ENCODE measurements at regions not wholly inside any gene's neighbourhood (a gene's known extent, or its start where the extent isn't known, plus 50 kb on each side); places are given as distances from the start of the nearest gene placed in this dataset.
A peak's percentile ranks its signal among the peaks of the same experiment; 100 is the strongest.

GRCh38 chrX:91257388-91257787 is 177.3 kb upstream of the PABPC5 start:
- intact Hi-C loops (cut with micrococcal nuclease) (no loop called here), in situ Hi-C loops (cut with MboI) (no loop called here)
- 0% methylated on average over 1 of the region's 1 CpG for WGBS (ENCODE audit: insufficient coverage, low coverage, missing lambda C conversion rate)
- H3K9ac ChIP-seq (ENCODE audit: insufficient read depth in 1 of 2, low read depth in 2 of 2, low read length in 2 of 2), result no peak overlapping the region
- BruUV-seq (replicated peaks), result no TSS peak
- H3K4me2 ChIP-seq (ENCODE audit: insufficient read depth, low read length), result no peak overlapping the region
- H2AFZ ChIP-seq (ENCODE audit: low read depth, low read length), result no peak overlapping the region
- H3K27me3 ChIP-seq (ENCODE audit: control insufficient read depth in 2 of 2, insufficient read depth in 2 of 2, low read length in 2 of 2), result no peaks in the 10 kb centered on the region
- no peak overlapping the region for H3K4me3 ChIP-seq
- H3K4me1 ChIP-seq (replicated peaks in 1 of 2; ENCODE audit: control insufficient read depth in 2 of 2, insufficient read depth in 2 of 2, low read length in 2 of 2), result no peaks in the 10 kb centered on the region
- TF ChIP-seq ZKSCAN8 (CRISPR knock-in tag; IDR thresholded peaks at IDR 0.05) (no peak), ZNF134 (CRISPR knock-in tag; conservative IDR thresholded peaks at IDR 0.05) (peak; percentile 76)
- no peak overlapping the region for H3K27ac ChIP-seq (ENCODE audit: extremely low read depth, low read depth, low read length)
- ATAC-seq (no peak), DNase-seq (ENCODE audit: extremely low read depth in 1 of 4, low spot score in 3 of 4) (no peak), FAIRE-seq (no peak)
- POLR2A ChIA-PET, result no interaction called here
- no peaks in the 10 kb centered on the region for H3K36me3 ChIP-seq (ENCODE audit: control insufficient read depth, insufficient read depth, low read length)
- CTCF ChIA-PET (ENCODE audit: low intra/inter-chr PET ratio), result no interaction called here
- H3K9me1 ChIP-seq (ENCODE audit: control insufficient read depth, insufficient read depth, low read length), result no peaks in the 10 kb centered on the region
- H3K9me3 ChIP-seq (replicated peaks; ENCODE audit: control insufficient read depth, insufficient read depth, low read depth, low read length), result no peaks in the 10 kb centered on the region
- no peaks in the 10 kb centered on the region for H3K79me2 ChIP-seq (ENCODE audit: control insufficient read depth, insufficient read depth, low read length)
- no peaks in the 10 kb centered on the region for H4K20me1 ChIP-seq (replicated peaks; ENCODE audit: control insufficient read depth, insufficient read depth, low read length)

GRCh38 chrX:91279479-91279878 is 155.2 kb upstream of the PABPC5 start:
- H3K4me1 ChIP-seq (replicated peaks in 1 of 2; ENCODE audit: control insufficient read depth in 2 of 2, insufficient read depth in 2 of 2, low read length in 2 of 2), result no peaks in the 10 kb centered on the region
- 5% methylated on average over 4 of the region's 5 CpGs for WGBS (ENCODE audit: insufficient coverage, low coverage, missing lambda C conversion rate)
- no peaks in the 10 kb centered on the region for H3K9me1 ChIP-seq (ENCODE audit: control insufficient read depth, insufficient read depth, low read length)
- no peaks in the 10 kb centered on the region for H3K9me3 ChIP-seq (replicated peaks; ENCODE audit: control insufficient read depth, insufficient read depth, low read depth, low read length)
- no peak overlapping the region for H3K27ac ChIP-seq (ENCODE audit: extremely low read depth, low read depth, low read length)
- ChIA-PET CTCF (ENCODE audit: low intra/inter-chr PET ratio) (no interaction called here), POLR2A (no interaction called here)
- intact Hi-C loops (cut with micrococcal nuclease) (no loop called here), in situ Hi-C loops (cut with MboI) (no loop called here)
- no peaks in the 10 kb centered on the region for H4K20me1 ChIP-seq (replicated peaks; ENCODE audit: control insufficient read depth, insufficient read depth, low read length)
- no peak overlapping the region for H3K9ac ChIP-seq (ENCODE audit: insufficient read depth in 1 of 2, low read depth in 2 of 2, low read length in 2 of 2)
- H3K27me3 ChIP-seq (ENCODE audit: control insufficient read depth in 2 of 2, insufficient read depth in 2 of 2, low read length in 2 of 2), result no peaks in the 10 kb centered on the region
- no TSS peak for BruUV-seq (replicated peaks)
- no peak overlapping the region for H3K4me3 ChIP-seq
- no peaks in the 10 kb centered on the region for H3K79me2 ChIP-seq (ENCODE audit: control insufficient read depth, insufficient read depth, low read length)
- no peak overlapping the region for H2AFZ ChIP-seq (ENCODE audit: low read depth, low read length)
- DNase-seq (ENCODE audit: extremely low read depth in 1 of 4, low spot score in 3 of 4), result no peak
- no peaks in the 10 kb centered on the region for H3K36me3 ChIP-seq (ENCODE audit: control insufficient read depth, insufficient read depth, low read length)
- no peak overlapping the region for H3K4me2 ChIP-seq (ENCODE audit: insufficient read depth, low read length)
- ATAC-seq, result no peak
- FAIRE-seq, result no peak
- TF ChIP-seq ZZZ3 (IDR thresholded peaks at IDR 0.05) (no peak), ZNF778 (CRISPR knock-in tag; IDR thresholded peaks at IDR 0.05) (no peak), STAT5A (IDR thresholded peaks at IDR 0.05; ENCODE audit: borderline replicate concordance, low read length) (no peak), MBD2 (IDR thresholded peaks at IDR 0.05; ENCODE audit: borderline replicate concordance, low read depth) (no peak), SMARCB1 (IDR thresholded peaks at IDR 0.05; ENCODE audit: insufficient read length, low read depth) (no peak), HSF4 (CRISPR knock-in tag; IDR thresholded peaks at IDR 0.05; ENCODE audit: borderline replicate concordance) (no peak), ZNF507 (tag; conservative IDR thresholded peaks at IDR 0.05) (no peak), HOMEZ (CRISPR knock-in tag; IDR thresholded peaks at IDR 0.05) (no peak), TCFL5 (CRISPR knock-in tag; conservative IDR thresholded peaks at IDR 0.05) (no peak), ZBTB5 (IDR thresholded peaks at IDR 0.05) (no peak), TEAD4 (IDR thresholded peaks at IDR 0.05; ENCODE audit: low read length) (no peak), TEAD4 (CRISPR knock-in tag; IDR thresholded peaks at IDR 0.05; ENCODE audit: borderline replicate concordance) (no peak), ZNF23 (CRISPR knock-in tag; IDR thresholded peaks at IDR 0.05) (no peak), NR2C1 (IDR thresholded peaks at IDR 0.05) (no peak), NR2C1 (tag; IDR thresholded peaks at IDR 0.05) (no peak)

Measured in K562 (cell line).